ENCODE measurements at regions not wholly inside any gene's neighbourhood (a gene's known extent, or its start where the extent isn't known, plus 50 kb on each side); places are given as distances from the start of the nearest gene placed in this dataset.

DNA sequence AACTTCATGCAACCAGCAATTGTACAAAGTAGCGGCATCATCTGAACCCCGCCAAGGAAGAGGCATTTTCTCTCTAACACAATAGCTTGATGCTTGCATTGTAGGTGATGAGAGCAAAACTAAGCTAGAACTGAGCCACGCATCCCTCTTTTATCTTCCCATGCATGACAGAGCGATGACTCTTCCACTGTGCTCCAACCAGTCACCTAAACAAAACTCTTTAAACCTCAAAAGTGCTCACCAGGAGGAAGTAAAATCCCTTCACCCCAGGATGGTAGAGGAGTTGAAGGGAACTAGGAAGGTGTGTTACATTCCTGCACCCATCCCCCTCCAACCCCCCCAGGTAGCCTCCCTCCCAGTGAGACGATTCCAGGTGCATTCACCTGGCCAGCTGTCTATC, 59.7 kb upstream of the SALL3 start:
- no peaks in the 10 kb centered on the region for H3K9me2 ChIP-seq (ENCODE audit: insufficient read depth, low read length)
- no peak overlapping the region for H3K27ac ChIP-seq (ENCODE audit: low read length)
- TF ChIP-seq TAF1 (IDR thresholded peaks at IDR 0.05; ENCODE audit: low read depth) (no peak), EP300 (conservative IDR thresholded peaks at IDR 0.05; ENCODE audit: poor library complexity, severe bottlenecking) (no peak), SMC3 (conservative IDR thresholded peaks at IDR 0.05; ENCODE audit: poor library complexity) (no peak), RAD21 (conservative IDR thresholded peaks at IDR 0.05) (no peak), POLR2AphosphoS5 (IDR thresholded peaks at IDR 0.05) (no peak), REST (IDR thresholded peaks at IDR 0.05; ENCODE audit: borderline replicate concordance) (no peak), MXI1 (conservative IDR thresholded peaks at IDR 0.05; ENCODE audit: poor library complexity, severe bottlenecking) (no peak), EZH2 (IDR thresholded peaks at IDR 0.05; ENCODE audit: borderline replicate concordance, insufficient read depth, low read length, poor library complexity, severe bottlenecking) (no peak)
- TF ChIP-seq, protein P1, sequence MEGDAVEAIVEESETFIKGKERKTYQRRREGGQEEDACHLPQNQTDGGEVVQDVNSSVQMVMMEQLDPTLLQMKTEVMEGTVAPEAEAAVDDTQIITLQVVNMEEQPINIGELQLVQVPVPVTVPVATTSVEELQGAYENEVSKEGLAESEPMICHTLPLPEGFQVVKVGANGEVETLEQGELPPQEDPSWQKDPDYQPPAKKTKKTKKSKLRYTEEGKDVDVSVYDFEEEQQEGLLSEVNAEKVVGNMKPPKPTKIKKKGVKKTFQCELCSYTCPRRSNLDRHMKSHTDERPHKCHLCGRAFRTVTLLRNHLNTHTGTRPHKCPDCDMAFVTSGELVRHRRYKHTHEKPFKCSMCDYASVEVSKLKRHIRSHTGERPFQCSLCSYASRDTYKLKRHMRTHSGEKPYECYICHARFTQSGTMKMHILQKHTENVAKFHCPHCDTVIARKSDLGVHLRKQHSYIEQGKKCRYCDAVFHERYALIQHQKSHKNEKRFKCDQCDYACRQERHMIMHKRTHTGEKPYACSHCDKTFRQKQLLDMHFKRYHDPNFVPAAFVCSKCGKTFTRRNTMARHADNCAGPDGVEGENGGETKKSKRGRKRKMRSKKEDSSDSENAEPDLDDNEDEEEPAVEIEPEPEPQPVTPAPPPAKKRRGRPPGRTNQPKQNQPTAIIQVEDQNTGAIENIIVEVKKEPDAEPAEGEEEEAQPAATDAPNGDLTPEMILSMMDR (IDR thresholded peaks at IDR 0.05; ENCODE audit: poor library complexity, severe bottlenecking): no peak
- no peak overlapping the region for H3K4me3 ChIP-seq (ENCODE audit: low read length)
- no peaks in the 10 kb centered on the region for H3K36me3 ChIP-seq (ENCODE audit: insufficient read depth, low read length)
- no peak overlapping the region for H2AFZ ChIP-seq (ENCODE audit: low read depth, low read length)
- no peaks in the 10 kb centered on the region for H3F3A ChIP-seq (ENCODE audit: insufficient read depth, low read length, poor library complexity, severe bottlenecking)
- H3K27me3 ChIP-seq (ENCODE audit: insufficient read depth, low read depth, low read length): no peaks in the 10 kb centered on the region
- H3K4me2 ChIP-seq (ENCODE audit: low read length): no peak overlapping the region
- no peaks in the 10 kb centered on the region for H3K9me3 ChIP-seq (ENCODE audit: low read length)
- H4K20me1 ChIP-seq (ENCODE audit: insufficient read depth): no peaks in the 10 kb centered on the region
- no peak overlapping the region for H3K9ac ChIP-seq (ENCODE audit: low read length)
- H3K79me2 ChIP-seq (replicated peaks; ENCODE audit: insufficient read depth, low read length): no peaks in the 10 kb centered on the region

DNA sequence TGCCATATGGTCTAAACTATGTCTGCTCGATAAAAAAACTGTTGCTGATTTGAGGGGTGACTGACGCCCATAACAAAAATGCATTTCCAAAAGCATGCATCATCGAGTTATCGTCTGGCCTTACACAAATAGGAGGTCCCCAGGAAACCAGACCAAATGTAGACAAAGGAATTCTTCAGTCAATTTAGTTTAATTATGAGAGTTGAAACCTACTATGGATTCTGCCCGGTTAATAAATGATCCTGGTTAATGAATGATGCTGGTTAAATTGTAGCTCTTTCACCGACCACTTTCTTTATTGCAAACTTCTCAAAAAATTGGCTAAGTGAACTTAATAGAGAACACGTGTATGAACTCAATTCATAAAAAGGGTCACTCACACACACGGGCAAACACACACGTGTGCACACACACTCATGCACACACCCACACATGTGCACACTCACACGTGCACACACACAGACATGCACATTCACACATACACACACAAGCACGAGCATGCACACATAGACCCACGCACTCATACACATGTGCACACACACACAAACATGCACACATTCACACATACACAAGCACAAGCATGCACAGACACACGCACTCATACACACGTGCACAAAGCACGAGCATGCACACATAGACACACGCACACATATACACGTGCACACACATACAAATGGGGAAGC, 59.0 kb upstream of the SALL3 start:
- H4K20me1 ChIP-seq (ENCODE audit: insufficient read depth): no peaks in the 10 kb centered on the region
- no peak overlapping the region for H3K4me2 ChIP-seq (ENCODE audit: low read length)
- no peaks in the 10 kb centered on the region for H3F3A ChIP-seq (ENCODE audit: insufficient read depth, low read length, poor library complexity, severe bottlenecking)
- no peak overlapping the region for H3K4me3 ChIP-seq (ENCODE audit: low read length)
- H3K27me3 ChIP-seq (ENCODE audit: insufficient read depth, low read depth, low read length): no peaks in the 10 kb centered on the region
- no peaks in the 10 kb centered on the region for H3K36me3 ChIP-seq (ENCODE audit: insufficient read depth, low read length)
- H3K27ac ChIP-seq (ENCODE audit: low read length): no peak overlapping the region
- no peaks in the 10 kb centered on the region for H3K79me2 ChIP-seq (replicated peaks; ENCODE audit: insufficient read depth, low read length)
- H3K9me2 ChIP-seq (ENCODE audit: insufficient read depth, low read length): no peaks in the 10 kb centered on the region
- H3K9ac ChIP-seq (ENCODE audit: low read length): no peak overlapping the region
- no peaks in the 10 kb centered on the region for H3K9me3 ChIP-seq (ENCODE audit: low read length)
- TF ChIP-seq, protein P1 (IDR thresholded peaks at IDR 0.05; ENCODE audit: poor library complexity, severe bottlenecking): no peak
- TF ChIP-seq REST (IDR thresholded peaks at IDR 0.05; ENCODE audit: borderline replicate concordance) (no peak), SMC3 (conservative IDR thresholded peaks at IDR 0.05; ENCODE audit: poor library complexity) (no peak), TAF1 (IDR thresholded peaks at IDR 0.05; ENCODE audit: low read depth) (no peak), EZH2 (IDR thresholded peaks at IDR 0.05; ENCODE audit: borderline replicate concordance, insufficient read depth, low read length, poor library complexity, severe bottlenecking) (no peak), MXI1 (conservative IDR thresholded peaks at IDR 0.05; ENCODE audit: poor library complexity, severe bottlenecking) (no peak), RAD21 (conservative IDR thresholded peaks at IDR 0.05) (no peak), POLR2AphosphoS5 (IDR thresholded peaks at IDR 0.05) (no peak)
- no peak overlapping the region for H2AFZ ChIP-seq (ENCODE audit: low read depth, low read length)
